Common myeloid progenitor, CD34-positive (primary cell): ENCODE measurements at regions not wholly inside any gene's neighbourhood (a gene's known extent, or its start where the extent isn't known, plus 50 kb on each side); places are given as distances from the start of the nearest gene placed in this dataset.

Experiments used
- CTCF ChIA-PET: fragments of 350-600 bp; sonication (Branson Sonifier 250); formaldehyde crosslinking; loops from one replicate; lab custom pipeline; 2021; ENCODE audit warnings: antibody characterized with exemption; lab: Charles Lee
- POLR2A ChIA-PET: fragments of 350-600 bp; sonication (Branson Sonifier 250); formaldehyde crosslinking; loops from one replicate; lab custom pipeline; 2021; ENCODE audit warnings: antibody characterized with exemption; lab: Charles Lee
- DNase-seq, 3 donors: peaks; one replicate each; pipeline versions ENCODE4 v3.0.0 to v3.0.0-alpha.2; 2013
- H3K27ac ChIP-seq, 2 experiments: 1 replicate in 1 of 2; 2 replicates in 1 of 2; pipeline ENCODE4 v1.7.0; 2013; ENCODE audit warnings: inconsistent platforms in 2 of 2, low read length in 2 of 2, mild to moderate bottlenecking in 2 of 2, low read depth in 1 of 2, moderate library complexity in 1 of 2; ENCODE audit not compliant: severe bottlenecking in 2 of 2, insufficient read depth in 1 of 2, poor library complexity in 1 of 2
- H3K27me3 ChIP-seq, 5 experiments: replicated peaks in 2 of 5; 1 replicate in 3 of 5; 2 replicates in 2 of 5; pipeline versions ENCODE4 v1.6.1 to v1.7.0; 2013; ENCODE audit warnings: low read length in 4 of 5, mild to moderate bottlenecking in 2 of 5, moderate library complexity in 2 of 5, inconsistent platforms in 1 of 5; ENCODE audit not compliant: insufficient read depth in 5 of 5, control insufficient read depth in 4 of 5
- H3K36me3 ChIP-seq, 4 experiments: 1 replicate in 2 of 4; 2 replicates in 2 of 4; pipeline versions ENCODE4 v1.6.1 to v1.7.0; 2013; ENCODE audit warnings: low read length in 3 of 4, control low read depth in 1 of 4, mild to moderate bottlenecking in 1 of 4; ENCODE audit not compliant: control insufficient read depth in 4 of 4, insufficient read depth in 4 of 4
- H3K4me1 ChIP-seq, 4 experiments: 1 replicate in 3 of 4; 2 replicates in 1 of 4; pipeline versions ENCODE4 v1.6.1 to v1.7.1; 2013; ENCODE audit warnings: low read length in 3 of 4, mild to moderate bottlenecking in 3 of 4, control low read depth in 1 of 4, inconsistent platforms in 1 of 4, moderate library complexity in 1 of 4; ENCODE audit not compliant: control insufficient read depth in 4 of 4, insufficient read depth in 4 of 4; ENCODE audit errors: control extremely low read depth in 1 of 4
- H3K4me3 ChIP-seq, 7 experiments: 1 replicate in 4 of 7; 2 replicates in 3 of 7; pipeline versions ENCODE4 v1.5.1 to v1.7.0; 2013; ENCODE audit warnings: mild to moderate bottlenecking in 7 of 7, low read length in 6 of 7, moderate library complexity in 6 of 7, inconsistent platforms in 2 of 7, low read depth in 2 of 7, control low read depth in 1 of 7; ENCODE audit not compliant: insufficient read depth in 4 of 7, control insufficient read depth in 1 of 7; ENCODE audit errors: extremely low read depth in 1 of 7
- H3K9me3 ChIP-seq, 5 experiments: 1 replicate in 4 of 5; 2 replicates in 1 of 5; pipeline versions ENCODE4 v1.6.1 to v1.7.1; 2013; ENCODE audit warnings: low read length in 4 of 5, mild to moderate bottlenecking in 2 of 5, inconsistent platforms in 1 of 5, low read depth in 1 of 5, moderate library complexity in 1 of 5; ENCODE audit not compliant: control insufficient read depth in 4 of 5, insufficient read depth in 2 of 5; ENCODE audit errors: control extremely low read depth in 1 of 5
- WGBS: methylation state at CpG from one replicate; pipeline ENCODE4 v1.1.5; 2013; ENCODE audit not compliant: insufficient coverage; 5-methylcytosine and 5-hydroxymethylcytosine counted together

DNA sequence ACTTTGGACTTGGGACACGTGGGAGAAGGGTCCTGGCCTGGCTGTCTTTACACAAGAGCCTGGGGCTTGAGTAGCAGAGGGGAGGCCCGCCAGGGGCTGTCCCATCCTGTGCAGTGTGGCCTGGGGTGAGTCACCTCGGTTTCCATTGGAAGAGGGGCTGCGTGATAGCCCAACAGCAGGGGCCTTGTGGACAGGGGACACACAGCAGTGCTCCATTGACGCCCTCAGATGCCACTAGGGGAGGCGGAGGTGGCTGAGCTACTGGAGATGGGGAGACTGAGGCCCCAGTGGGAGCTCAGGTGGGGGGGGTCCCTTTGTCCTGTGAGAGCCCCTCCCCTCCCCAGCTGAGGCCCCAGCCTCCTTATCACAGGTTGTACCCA, 50.0 kb upstream of the RNU6ATAC start:
- ChIA-PET POLR2A (no interaction called here), CTCF (interaction anchor here (1.6 kb wide), 1 partner anchor 35 kb away, joined by 5 read pairs; no protein-coding TSS in a partner anchor)
- Histone ChIP-seq H3K27me3 (no peaks in the 10 kb centered on the region), H3K4me1 (peaks cover 0 to 14% (median 11%) of the 10 kb centered on the region in 4 experiments), H3K9me3 (peaks cover 0 to 4% (median 0%) of the 10 kb centered on the region in 5 experiments), H3K36me3 (no peaks in the 10 kb centered on the region), H3K4me3 (no peak overlapping the region), H3K27ac (no peak overlapping the region)
- no peak for DNase-seq
- WGBS, result 99% methylated on average over 6 of the region's 6 CpGs

DNA sequence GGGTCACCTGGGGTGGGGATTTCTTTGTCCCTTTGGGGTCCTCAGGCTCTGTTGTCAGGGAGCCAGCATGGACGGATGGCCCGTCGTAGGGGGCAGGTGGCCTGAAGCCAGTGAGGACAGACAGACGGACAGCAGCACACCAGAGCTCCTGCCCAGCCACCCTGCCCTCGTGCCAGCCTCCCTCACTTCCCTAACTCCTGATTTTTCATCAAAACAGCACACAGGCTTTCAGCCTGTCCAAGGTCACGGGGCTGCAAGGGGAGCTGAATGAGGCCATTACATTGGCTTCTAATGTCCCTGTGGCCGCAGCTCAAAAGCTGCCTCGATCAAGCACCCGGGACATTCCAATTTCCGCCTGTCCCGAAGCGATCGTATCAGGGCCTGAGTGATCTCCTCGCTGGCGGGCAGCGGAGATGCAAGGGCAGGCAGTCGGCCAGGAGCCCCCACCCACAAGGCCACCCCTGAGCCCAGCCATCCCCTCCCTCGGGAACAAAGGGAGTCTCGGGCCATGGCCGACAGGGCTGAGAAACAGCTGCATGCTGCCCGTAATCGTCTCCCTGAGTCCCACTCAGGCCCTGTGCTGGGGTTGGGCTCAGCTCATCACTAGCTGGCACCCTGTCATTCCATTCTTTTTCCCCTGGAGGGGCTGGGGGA, 50.5 kb upstream of the RNU6ATAC start:
- POLR2A ChIA-PET, result interaction anchor here (0.7 kb wide), 1 partner anchor 11 kb away, joined by 3 read pairs; no protein-coding TSS in a partner anchor
- H3K27me3 ChIP-seq, result no peaks in the 10 kb centered on the region
- H3K4me3 ChIP-seq, result no peak overlapping the region
- no peak for DNase-seq
- WGBS, result 92% methylated on average over 22 of the region's 22 CpGs
- H3K27ac ChIP-seq, result no peak overlapping the region
- CTCF ChIA-PET, result interaction anchor here (0.9 to 1.8 kb wide), 4 partner anchors 16 to 188 kb away, joined by 3 to 8 read pairs (median 4); no protein-coding TSS in a partner anchor
- no peaks in the 10 kb centered on the region for H3K36me3 ChIP-seq
- H3K9me3 ChIP-seq, result peaks cover 0 to 4% (median 0%) of the 10 kb centered on the region in 5 experiments
- H3K4me1 ChIP-seq, result peaks cover 0 to 14% (median 11%) of the 10 kb centered on the region in 4 experiments

DNA sequence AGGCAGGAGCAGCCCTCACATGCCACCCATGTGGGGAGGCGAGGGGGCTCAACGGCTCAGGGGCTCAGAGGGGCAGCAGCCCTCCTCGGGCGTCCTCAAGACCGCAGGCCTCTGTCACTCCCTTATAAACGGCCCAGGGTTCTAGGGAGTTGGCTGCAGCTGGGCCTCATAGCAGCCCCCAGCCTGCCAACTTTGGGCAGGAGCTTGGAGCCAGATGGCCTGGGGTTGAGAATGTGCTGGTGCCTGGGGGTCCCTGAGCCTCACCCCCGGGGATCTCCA, 51.0 kb upstream of the RNU6ATAC start:
- CTCF ChIA-PET, result interaction anchor here (0.9 to 1.8 kb wide), 4 partner anchors 15 to 188 kb away, joined by 3 to 8 read pairs (median 4); no protein-coding TSS in a partner anchor
- 43% methylated on average over 2 of the region's 7 CpGs for WGBS
- DNase-seq, result no peak
- H3K36me3 ChIP-seq, result no peaks in the 10 kb centered on the region
- peaks cover 0 to 4% (median 0%) of the 10 kb centered on the region in 5 experiments for H3K9me3 ChIP-seq
- no peak overlapping the region for H3K27ac ChIP-seq
- no peaks in the 10 kb centered on the region for H3K27me3 ChIP-seq
- H3K4me3 ChIP-seq, result no peak overlapping the region
- H3K4me1 ChIP-seq, result peaks cover 0 to 14% (median 11%) of the 10 kb centered on the region in 4 experiments
- POLR2A ChIA-PET, result interaction anchor here (0.7 kb wide), 1 partner anchor 11 kb away, joined by 3 read pairs; no protein-coding TSS in a partner anchor

GRCh38 chr9:134215699-134216448, 51.5 kb upstream of the RNU6ATAC start:
- Histone ChIP-seq H3K27me3 (no peaks in the 10 kb centered on the region), H3K4me1 (peaks cover 0 to 14% (median 11%) of the 10 kb centered on the region in 4 experiments), H3K27ac (no peak overlapping the region), H3K36me3 (no peaks in the 10 kb centered on the region), H3K9me3 (peaks cover 0 to 4% (median 0%) of the 10 kb centered on the region in 5 experiments), H3K4me3 (no peak overlapping the region)
- ChIA-PET POLR2A (interaction anchor here (0.7 kb wide), 1 partner anchor 10 kb away, joined by 3 read pairs; no protein-coding TSS in a partner anchor), CTCF (interaction anchor here (0.9 to 1.8 kb wide), 4 partner anchors 15 to 187 kb away, joined by 3 to 8 read pairs (median 4); no protein-coding TSS in a partner anchor)
- 77% methylated on average over 32 of the region's 32 CpGs for WGBS
- DNase-seq, result peak; percentile 17 to 67 (median 65)

- ChIA-PET CTCF (interaction anchor here (1.8 kb wide), 1 partner anchor 45 kb away, joined by 8 read pairs; no protein-coding TSS in a partner anchor), POLR2A (no interaction called here)
Measured at GRCh38 chr9:134216449-134216951, 52.1 kb upstream of the RNU6ATAC start.

DNA sequence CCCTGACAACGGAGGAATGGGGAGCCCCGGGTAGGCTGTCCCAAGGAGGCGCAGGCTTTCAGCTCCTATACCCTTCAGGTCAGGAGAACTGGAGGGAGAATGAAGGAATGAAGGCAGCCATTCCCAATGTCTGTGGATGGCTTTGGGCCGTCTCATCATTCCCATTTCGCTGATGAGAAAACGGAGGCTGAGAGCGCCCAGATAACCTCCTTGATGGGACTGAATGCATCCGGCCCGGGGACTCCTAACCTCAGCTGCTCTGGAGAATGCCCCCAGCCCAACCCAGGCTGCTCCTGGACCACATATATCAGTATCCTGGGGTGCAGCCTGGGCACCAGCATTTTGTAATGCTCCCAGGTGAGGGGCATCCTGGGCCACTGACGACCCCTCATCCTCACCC, 52.6 kb upstream of the RNU6ATAC start:
- CTCF ChIA-PET, result interaction anchor here (1.0 to 1.5 kb wide), 4 partner anchors 8 to 43 kb away, joined by 3 to 4 read pairs (median 4); no protein-coding TSS in a partner anchor
- H3K9me3 ChIP-seq, result peaks cover 0 to 4% (median 0%) of the 10 kb centered on the region in 5 experiments
- no peak overlapping the region for H3K4me3 ChIP-seq
- H3K27me3 ChIP-seq, result no peaks in the 10 kb centered on the region
- no peaks in the 10 kb centered on the region for H3K36me3 ChIP-seq
- H3K4me1 ChIP-seq, result peaks cover 0 to 14% (median 11%) of the 10 kb centered on the region in 4 experiments
- no peak overlapping the region for H3K27ac ChIP-seq
- POLR2A ChIA-PET, result no interaction called here
- WGBS, result 94% methylated on average over 7 of the region's 10 CpGs
- no peak for DNase-seq

More at GRCh38 chr9:134216449-134216951, 52.1 kb upstream of the RNU6ATAC start:
- no peak overlapping the region for H3K4me3 ChIP-seq
- H3K9me3 ChIP-seq, result peaks cover 0 to 4% (median 0%) of the 10 kb centered on the region in 5 experiments
- no peak for DNase-seq
- H3K36me3 ChIP-seq, result no peaks in the 10 kb centered on the region
- peaks cover 0 to 14% (median 11%) of the 10 kb centered on the region in 4 experiments for H3K4me1 ChIP-seq
- no peak overlapping the region for H3K27ac ChIP-seq
- no peaks in the 10 kb centered on the region for H3K27me3 ChIP-seq
- 100% methylated on average over 14 of the region's 14 CpGs for WGBS
